H1 (cell line): ENCODE measurements at regions not wholly inside any gene's neighbourhood (a gene's known extent, or its start where the extent isn't known, plus 50 kb on each side); places are given as distances from the start of the nearest gene placed in this dataset.

ENCODE experiments used
- BACH1 ChIP-seq: IDR thresholded peaks from 2 replicates; pipeline ENCODE4 v1.6.1; 2012; ENCODE audit warnings: low read length, improper control_type of control experiment
- E2F6 ChIP-seq: IDR thresholded peaks from 2 replicates; pipeline ENCODE4 v1.6.1; 2012; ENCODE audit warnings: inconsistent platforms
- HDAC6 ChIP-seq: IDR thresholded peaks from one replicate; pipeline ENCODE4 v1.7.1; 2012; ENCODE audit warnings: low read depth, mild to moderate bottlenecking, inconsistent platforms, low read length, moderate library complexity
- JUN ChIP-seq: IDR thresholded peaks from 2 replicates; pipeline ENCODE4 v1.6.1; 2011; ENCODE audit warnings: low read depth, mild to moderate bottlenecking, improper control_type of control experiment, low read length
- MAFK ChIP-seq: IDR thresholded peaks from 2 replicates; pipeline ENCODE4 v1.6.1; 2012; ENCODE audit warnings: low read depth, mild to moderate bottlenecking, improper control_type of control experiment, low read length
- NANOG ChIP-seq: IDR thresholded peaks from 2 replicates; pipeline ENCODE4 v1.6.1; 2011; ENCODE audit warnings: low read length, low read depth, mild to moderate bottlenecking, inconsistent platforms; ENCODE audit not compliant: insufficient read depth, poor library complexity, severe bottlenecking
- NRF1 ChIP-seq: IDR thresholded peaks from 2 replicates; pipeline ENCODE4 v1.6.1; 2011; ENCODE audit warnings: mild to moderate bottlenecking, low read depth, low read length, improper control_type of control experiment
- POLR2A ChIP-seq, 2 experiments: IDR thresholded peaks; 1 replicate in 1 of 2; 2 replicates in 1 of 2; pipeline ENCODE4 v1.6.1; 2011; ENCODE audit warnings: low read depth in 2 of 2, low read length in 2 of 2, mild to moderate bottlenecking in 2 of 2; ENCODE audit errors: control extremely low read depth in 1 of 2
- TAF7 ChIP-seq: optimal IDR thresholded peaks from 2 replicates; pipeline ENCODE3; 2011; ENCODE audit warnings: low read depth, mild to moderate bottlenecking, inconsistent platforms, low read length, moderate library complexity, borderline replicate concordance

GRCh38 chr1:157418659-157419058 lies 133.7 kb downstream of the FCRL5 start (continued):
- TF ChIP-seq BACH1 (no peak), JUN (no peak), NRF1 (no peak), TAF7 (no peak), E2F6 (no peak), HDAC6 (no peak), MAFK (no peak), NANOG (no peak), POLR2A (IDR thresholded peaks at IDR 0.05; ENCODE audit: control extremely low read depth in 1 of 2, low read depth in 2 of 2, low read length in 2 of 2) (no peak)
